K562 (cell line): ENCODE measurements at regions not wholly inside any gene's neighbourhood (a gene's known extent, or its start where the extent isn't known, plus 50 kb on each side); places are given as distances from the start of the nearest gene placed in this dataset.

Experiments
- ATAC-seq: fragments of 200-7000 bp; cut with Tn5 transposase; 3 replicates; pipeline ENCODE4 v1.9.1; 2020; ENCODE audit warnings: moderate library complexity
- BruUV-seq: library from RNA; stranded (reverse); fragments of 400-500 nt; replicated peaks from 2 replicates; lab custom pipeline; 2021; lab: Mats Ljungman, UMichigan
- CTCF ChIA-PET: fragments of 300-600 bp; formaldehyde crosslinking; extraction: SDS; loops from one replicate; lab custom pipeline; 2021; ENCODE audit warnings: low intra/inter-chr PET ratio; lab: Yijun Ruan, JAX
- POLR2A ChIA-PET: fragments of 300-600, 350-650 bp; sonication (Branson Sonifier 250); formaldehyde crosslinking; extraction: SDS; loops from one replicate; lab custom pipeline; 2021; ENCODE audit warnings: antibody characterized with exemption, inconsistent platforms; lab: Yijun Ruan, JAX
- DNase-seq, 4 experiments: peaks; one replicate each; pipeline versions ENCODE4 v3.0.0 to v3.0.0-alpha.2; 2011 to 2018; ENCODE audit warnings: low spot score in 3 of 4, mixed read lengths in 3 of 4; ENCODE audit errors: extremely low read depth in 1 of 4
- FAIRE-seq: peaks from 2 replicates; lab custom pipeline; 2011; peaks lifted over from hg19 to GRCh38; lab: Jason Lieb, UNC
- H2AFZ ChIP-seq: 2 replicates; pipeline ENCODE4 v1.6.0; 2011; ENCODE audit warnings: low read depth, low read length, control low read depth, inconsistent platforms
- H3K27ac ChIP-seq: fragments of 200-600 bp; 3 replicates; pipeline ENCODE4 v1.8.0; 2011; ENCODE audit warnings: low read depth, mild to moderate bottlenecking, control low read depth, inconsistent platforms, low read length, moderate library complexity, mixed read lengths; ENCODE audit errors: extremely low read depth
- H3K27me3 ChIP-seq, 2 experiments: fragments of 300-600 bp in 1 of 2; 2 replicates in 1 of 2; 3 replicates in 1 of 2; pipeline versions ENCODE4 v1.6.0 to v1.8.0; 2011; ENCODE audit warnings: inconsistent platforms in 2 of 2, low read length in 2 of 2, mild to moderate bottlenecking in 1 of 2, mixed read lengths in 1 of 2, moderate library complexity in 1 of 2; ENCODE audit not compliant: control insufficient read depth in 2 of 2, insufficient read depth in 2 of 2
- H3K36me3 ChIP-seq: fragments of 300-600 bp; 3 replicates; pipeline ENCODE4 v1.8.0; 2011; ENCODE audit warnings: mild to moderate bottlenecking, low read length, inconsistent platforms; ENCODE audit not compliant: control insufficient read depth, insufficient read depth
- H3K4me1 ChIP-seq, 2 experiments: fragments of 200-600 bp in 1 of 2; replicated peaks in 1 of 2; 2 replicates in 1 of 2; 3 replicates in 1 of 2; pipeline versions ENCODE4 v1.5.1 to v1.8.0; 2011; ENCODE audit warnings: inconsistent platforms in 2 of 2, low read length in 2 of 2, mild to moderate bottlenecking in 1 of 2, mixed read lengths in 1 of 2, moderate library complexity in 1 of 2; ENCODE audit not compliant: control insufficient read depth in 2 of 2, insufficient read depth in 2 of 2
- H3K4me2 ChIP-seq: 2 replicates; pipeline ENCODE4 v1.6.1; 2011; ENCODE audit warnings: low read length, control low read depth, inconsistent platforms, mixed read lengths; ENCODE audit not compliant: insufficient read depth
- H3K4me3 ChIP-seq: fragments of 200-600 bp; sonication (generic), shearing (Covaris generic); 2 replicates; pipeline ENCODE4 v1.5.1; 2016; ENCODE audit warnings: control low read depth, inconsistent platforms
- H3K79me2 ChIP-seq: fragments of 200-600 bp; 3 replicates; pipeline ENCODE4 v1.8.0; 2011; ENCODE audit warnings: low read length, inconsistent platforms; ENCODE audit not compliant: control insufficient read depth, insufficient read depth
- H3K9ac ChIP-seq, 2 experiments: 2 replicates each; pipeline versions ENCODE4 v1.6.0 to v1.6.1; 2011; ENCODE audit warnings: low read depth in 2 of 2, low read length in 2 of 2, control low read depth in 1 of 2, inconsistent platforms in 1 of 2, mild to moderate bottlenecking in 1 of 2, mixed read lengths in 1 of 2; ENCODE audit not compliant: insufficient read depth in 1 of 2
- H3K9me1 ChIP-seq: one replicate; pipeline ENCODE4 v1.6.0; 2011; ENCODE audit warnings: inconsistent platforms, mild to moderate bottlenecking, low read length, moderate library complexity; ENCODE audit not compliant: control insufficient read depth, insufficient read depth
- H3K9me3 ChIP-seq: replicated peaks from 2 replicates; pipeline ENCODE4 v1.5.1; 2011; ENCODE audit warnings: low read depth, low read length, inconsistent platforms; ENCODE audit not compliant: control insufficient read depth, insufficient read depth
- H4K20me1 ChIP-seq: replicated peaks from 2 replicates; pipeline ENCODE4 v1.6.1; 2011; ENCODE audit warnings: low read length, inconsistent platforms, mixed read lengths; ENCODE audit not compliant: control insufficient read depth, insufficient read depth
- BRCA1 ChIP-seq, 2 experiments: fragments of 450-650 bp in 1 of 2; sonication (generic) in 1 of 2; formaldehyde crosslinking in 1 of 2; IDR thresholded peaks; 2 replicates each; pipeline versions ENCODE4 v1.5.0 to v1.6.1; 2017 to 2020; ENCODE audit warnings: mild to moderate bottlenecking in 1 of 2, missing genetic modification reagents in 1 of 2
- CREM ChIP-seq: IDR thresholded peaks from 2 replicates; pipeline ENCODE4 v1.6.1; 2014; ENCODE audit warnings: antibody characterized with exemption, low read depth
- ETV5 ChIP-seq: sonication (generic); formaldehyde crosslinking; IDR thresholded peaks from 2 replicates; pipeline ENCODE4 v1.4.0; 2020; ENCODE audit warnings: low read depth, mild to moderate bottlenecking, missing genetic modification reagents
- GABPB2 ChIP-seq: fragments of 250-450 bp; sonication (Bioruptor Pico); conservative IDR thresholded peaks from 2 replicates; pipeline ENCODE4 v1.5.1; 2021; ENCODE audit warnings: mild to moderate bottlenecking
- HSF4 ChIP-seq: fragments of 250-450 bp; sonication (Bioruptor Pico); IDR thresholded peaks from 2 replicates; pipeline ENCODE4 v2.1.2; 2022; ENCODE audit warnings: mild to moderate bottlenecking, moderate library complexity, borderline replicate concordance
- JUN ChIP-seq, 2 experiments: sonication (generic) in 1 of 2; formaldehyde crosslinking in 1 of 2; IDR thresholded peaks; 2 replicates each; pipeline versions ENCODE4 v1.6.1 to v1.8.0; 2012 to 2022; ENCODE audit warnings: borderline replicate concordance in 2 of 2, mild to moderate bottlenecking in 2 of 2, improper control_type of control experiment in 1 of 2, low read depth in 1 of 2, low read length in 1 of 2, missing genetic modification reagents in 1 of 2
- POLR2A ChIP-seq: fragments of 450-650 bp; conservative IDR thresholded peaks from 2 replicates; pipeline ENCODE4 v1.6.1; 2016
- PRMT5 ChIP-seq: sonication (generic); formaldehyde crosslinking; IDR thresholded peaks from 2 replicates; pipeline ENCODE4 v1.5.0; 2020; ENCODE audit warnings: missing genetic modification reagents
- SPI1 ChIP-seq: IDR thresholded peaks from 2 replicates; pipeline ENCODE4 v1.6.1; 2011; ENCODE audit warnings: low read depth, low read length, control low read depth, borderline replicate concordance
- STAT6 ChIP-seq: sonication (generic); formaldehyde crosslinking; IDR thresholded peaks from 2 replicates; pipeline ENCODE4 v1.8.1; 2023; ENCODE audit warnings: mild to moderate bottlenecking, missing genetic modification reagents
- USF1 ChIP-seq: sonication (generic); formaldehyde crosslinking; IDR thresholded peaks from 2 replicates; pipeline ENCODE4 v1.9.0; 2022; ENCODE audit warnings: mild to moderate bottlenecking, missing genetic modification reagents
- ZNF121 ChIP-seq: sonication (generic); formaldehyde crosslinking; conservative IDR thresholded peaks from 2 replicates; pipeline ENCODE4 v1.8.0; 2022; ENCODE audit warnings: missing genetic modification reagents
- ZNF431 ChIP-seq: sonication (generic); formaldehyde crosslinking; IDR thresholded peaks from 2 replicates; pipeline ENCODE4 v1.8.0; 2022; ENCODE audit warnings: mild to moderate bottlenecking, missing genetic modification reagents
- ZNF695 ChIP-seq: fragments of 450-650 bp; formaldehyde crosslinking; IDR thresholded peaks from 2 replicates; pipeline ENCODE4 v1.4.0; 2020; ENCODE audit warnings: mild to moderate bottlenecking, moderate library complexity
- ZNF717 ChIP-seq: fragments of 250-450 bp; sonication (Bioruptor Pico); IDR thresholded peaks from 2 replicates; pipeline ENCODE4 v1.5.0; 2021
- WGBS: fragments of 100-300 bp; shearing (Covaris generic); methylation state at CpG from one replicate; pipeline ENCODE4 v1.1.6; 2016; ENCODE audit warnings: low coverage, mixed read lengths; ENCODE audit not compliant: insufficient coverage; ENCODE audit errors: missing lambda C conversion rate; 5-methylcytosine and 5-hydroxymethylcytosine counted together
- in situ Hi-C: fragments of 300-500 bp; cut with MboI; formaldehyde crosslinking; loops from 4 replicates; pipeline ENCODE4 v1.15.0; 2018; ENCODE audit warnings: inconsistent platforms, mixed read lengths
- intact Hi-C: fragments of 100-400 bp; cut with micrococcal nuclease; formaldehyde crosslinking; loops from 2 replicates; pipeline ENCODE4 v1.14.2; 2022

GRCh38 chr2:52474091-52474490 lies 1293.5 kb upstream of the CHAC2 start:
- no peak for DNase-seq
- Histone ChIP-seq H3K36me3 (no peaks in the 10 kb centered on the region), H3K9ac (no peak overlapping the region), H3K27ac (no peak overlapping the region), H3K4me1 (no peaks in the 10 kb centered on the region), H3K79me2 (no peaks in the 10 kb centered on the region), H4K20me1 (no peaks in the 10 kb centered on the region), H3K27me3 (no peaks in the 10 kb centered on the region), H3K9me1 (no peaks in the 10 kb centered on the region), H3K9me3 (no peaks in the 10 kb centered on the region), H3K4me3 (no peak overlapping the region), H2AFZ (no peak overlapping the region), H3K4me2 (no peak overlapping the region)
- no peak for ATAC-seq
- FAIRE-seq: no peak
- WGBS: 0% methylated on average over 1 of the region's 1 CpG
- intact Hi-C loops: no loop called here
- POLR2A ChIA-PET: no interaction called here
- CTCF ChIA-PET: no interaction called here
- no peak for TF ChIP-seq BRCA1 (IDR thresholded peaks at IDR 0.05)
- no peak for TF ChIP-seq BRCA1 (CRISPR knock-in tag; IDR thresholded peaks at IDR 0.05)
- TF ChIP-seq ZNF717: no peak
- TF ChIP-seq POLR2A: no peak
- no TSS peak for BruUV-seq
- in situ Hi-C loops: no loop called here

GRCh38 chr2:52473526-52473925 lies 1294.1 kb upstream of the CHAC2 start:
- Histone ChIP-seq H2AFZ (no peak overlapping the region), H3K9me3 (no peaks in the 10 kb centered on the region), H3K27me3 (no peaks in the 10 kb centered on the region), H4K20me1 (no peaks in the 10 kb centered on the region), H3K4me2 (no peak overlapping the region), H3K4me1 (no peaks in the 10 kb centered on the region), H3K9me1 (no peaks in the 10 kb centered on the region), H3K36me3 (no peaks in the 10 kb centered on the region), H3K9ac (no peak overlapping the region), H3K79me2 (no peaks in the 10 kb centered on the region), H3K4me3 (no peak overlapping the region), H3K27ac (no peak overlapping the region)
- no TSS peak for BruUV-seq
- TF ChIP-seq ZNF121 (CRISPR knock-in tag) (no peak), ZNF695 (CRISPR knock-in tag) (no peak), ZNF431 (CRISPR knock-in tag) (no peak), USF1 (CRISPR knock-in tag) (no peak), JUN (IDR thresholded peaks at IDR 0.05; ENCODE audit: borderline replicate concordance, low read depth, low read length) (no peak), JUN (CRISPR knock-in tag; IDR thresholded peaks at IDR 0.05; ENCODE audit: borderline replicate concordance) (no peak), STAT6 (CRISPR knock-in tag) (no peak), CREM (no peak), PRMT5 (CRISPR knock-in tag) (no peak), ETV5 (no peak), SPI1 (no peak), GABPB2 (no peak), HSF4 (no peak)
- FAIRE-seq (no peak), ATAC-seq (no peak), DNase-seq (no peak)
- WGBS: 3% methylated on average over 2 of the region's 2 CpGs
- intact Hi-C loops (no loop called here), in situ Hi-C loops (no loop called here)
- CTCF ChIA-PET: no interaction called here
- POLR2A ChIA-PET: no interaction called here
